HEK293T (cell line): ENCODE measurements at regions not wholly inside any gene's neighbourhood (a gene's known extent, or its start where the extent isn't known, plus 50 kb on each side); places are given as distances from the start of the nearest gene placed in this dataset.

Experiments
- CTCF ChIA-PET: fragments of 350-600 bp; formaldehyde crosslinking; extraction: SDS; loops from one replicate; lab custom pipeline; 2021; ENCODE audit warnings: antibody characterized with exemption, inconsistent platforms; lab: Yijun Ruan, JAX
- POLR2A ChIA-PET: fragments of 350-600 bp; formaldehyde crosslinking; extraction: SDS; loops from one replicate; lab custom pipeline; 2020; ENCODE audit warnings: antibody characterized with exemption, inconsistent platforms; lab: Yijun Ruan, JAX
- DNase-seq: peaks from one replicate; pipeline ENCODE4 v3.0.0; 2012; ENCODE audit warnings: mixed read lengths; ENCODE audit errors: extremely low spot score
- ARNT ChIP-seq: fragments of 450-650 bp; IDR thresholded peaks from 2 replicates; pipeline ENCODE4 v1.6.1; 2017; ENCODE audit warnings: mild to moderate bottlenecking
- BHLHE40 ChIP-seq: fragments of 450-650 bp; IDR thresholded peaks from 2 replicates; pipeline ENCODE4 v1.6.1; 2016; ENCODE audit warnings: mild to moderate bottlenecking, moderate library complexity, borderline replicate concordance
- CTBP1 ChIP-seq: fragments of 450-650 bp; IDR thresholded peaks from 2 replicates; pipeline ENCODE4 v1.6.1; 2016; ENCODE audit warnings: borderline replicate concordance
- ELF4 ChIP-seq: fragments of 450-650 bp; IDR thresholded peaks from 2 replicates; pipeline ENCODE4 v1.6.1; 2017; ENCODE audit warnings: antibody characterized with exemption
- FOXA1 ChIP-seq: fragments of 450-650 bp; IDR thresholded peaks from 2 replicates; pipeline ENCODE4 v1.6.1; 2016; ENCODE audit warnings: mild to moderate bottlenecking
- FOXK2 ChIP-seq: fragments of 450-650 bp; IDR thresholded peaks from 2 replicates; pipeline ENCODE4 v1.6.1; 2016; ENCODE audit warnings: mild to moderate bottlenecking
- FOXM1 ChIP-seq: fragments of 450-650 bp; IDR thresholded peaks from 2 replicates; pipeline ENCODE4 v1.6.1; 2017; ENCODE audit warnings: mild to moderate bottlenecking, borderline replicate concordance
- HDGF ChIP-seq: fragments of 450-650 bp; IDR thresholded peaks from 2 replicates; pipeline ENCODE4 v1.6.1; 2017; ENCODE audit warnings: antibody characterized with exemption, borderline replicate concordance
- L3MBTL2 ChIP-seq: fragments of 450-650 bp; conservative IDR thresholded peaks from 2 replicates; pipeline ENCODE4 v1.6.1; 2016; ENCODE audit warnings: mild to moderate bottlenecking
- LEF1 ChIP-seq: fragments of 450-650 bp; IDR thresholded peaks from 2 replicates; pipeline ENCODE4 v1.6.1; 2017; ENCODE audit warnings: mild to moderate bottlenecking, borderline replicate concordance
- NFRKB ChIP-seq: fragments of 450-650 bp; IDR thresholded peaks from 2 replicates; pipeline ENCODE4 v1.6.1; 2016; ENCODE audit warnings: mild to moderate bottlenecking, moderate library complexity
- PKNOX1 ChIP-seq: fragments of 450-650 bp; IDR thresholded peaks from 2 replicates; pipeline ENCODE4 v1.6.1; 2016
- SP1 ChIP-seq: fragments of 450-650 bp; IDR thresholded peaks from 2 replicates; pipeline ENCODE4 v1.6.1; 2017
- SUZ12 ChIP-seq: fragments of 450-650 bp; IDR thresholded peaks from 2 replicates; pipeline ENCODE4 v1.6.1; 2016; ENCODE audit warnings: mild to moderate bottlenecking
- TARDBP ChIP-seq: fragments of 450-650 bp; IDR thresholded peaks from 2 replicates; pipeline ENCODE4 v1.6.1; 2016
- ZNF384 ChIP-seq: fragments of 450-650 bp; IDR thresholded peaks from 2 replicates; pipeline ENCODE4 v1.6.1; 2016

GRCh38 chr7:31249671-31250070 lies 90.9 kb downstream of the NEUROD6 start:
- no peak for TF ChIP-seq ELF4
- no peak for TF ChIP-seq BHLHE40
- TF ChIP-seq NFRKB = no peak
- TF ChIP-seq TARDBP = no peak
- TF ChIP-seq ARNT = no peak
- no peak for TF ChIP-seq SP1
- TF ChIP-seq FOXA1 = no peak
- DNase-seq = no peak
- CTCF ChIA-PET = no interaction called here

GRCh38 chr7:31236868-31237267 lies 103.7 kb downstream of the NEUROD6 start:
- TF ChIP-seq ZNF384 = no peak
- no peak for TF ChIP-seq L3MBTL2
- ChIA-PET POLR2A (no interaction called here), CTCF (no interaction called here)
- DNase-seq = no peak

More at GRCh38 chr7:31249671-31250070, 90.9 kb downstream of the NEUROD6 start:
- POLR2A ChIA-PET = no interaction called here

GRCh38 chr7:31234836-31235605 lies 105.5 kb downstream of the NEUROD6 start:
- ChIA-PET CTCF (no interaction called here), POLR2A (no interaction called here)
- TF ChIP-seq SUZ12 = no peak
- TF ChIP-seq NFRKB = no peak
- TF ChIP-seq L3MBTL2 = no peak
- TF ChIP-seq FOXA1 = no peak
- TF ChIP-seq LEF1 = no peak
- TF ChIP-seq ELF4 = no peak
- TF ChIP-seq FOXK2 = no peak
- no peak for TF ChIP-seq ZNF384
- TF ChIP-seq CTBP1 = no peak
- no peak for TF ChIP-seq FOXM1
- TF ChIP-seq BHLHE40 = no peak
- TF ChIP-seq SP1 = no peak
- no peak for DNase-seq

GRCh38 chr7:31228957-31229356 lies 111.6 kb downstream of the NEUROD6 start:
- DNase-seq = no peak
- CTCF ChIA-PET = no interaction called here
- POLR2A ChIA-PET = no interaction called here
- TF ChIP-seq FOXK2 (no peak), L3MBTL2 (no peak), CTBP1 (no peak), SUZ12 (no peak), ARNT (no peak), BHLHE40 (no peak), FOXA1 (no peak), PKNOX1 (no peak), TARDBP (no peak), ELF4 (no peak), HDGF (no peak), NFRKB (no peak), ZNF384 (no peak), LEF1 (no peak), SP1 (no peak)

GRCh38 chr7:31214751-31215150 lies 125.8 kb downstream of the NEUROD6 start:
- ChIA-PET CTCF (interaction anchor here (0.6 kb wide), 1 partner anchor 23 kb away, joined by 3 read pairs; no protein-coding TSS in a partner anchor), POLR2A (no interaction called here)
- DNase-seq = no peak
- TF ChIP-seq ELF4 (no peak), L3MBTL2 (no peak), ARNT (no peak), FOXM1 (no peak), TARDBP (no peak), ZNF384 (no peak), SP1 (no peak), BHLHE40 (no peak), SUZ12 (no peak)

- POLR2A ChIA-PET = no interaction called here
These were observed 129.2 kb downstream of the NEUROD6 start for GRCh38 chr7:31211281-31211680.

More at GRCh38 chr7:31211281-31211680, 129.2 kb downstream of the NEUROD6 start:
- CTCF ChIA-PET = no interaction called here
- TF ChIP-seq ZNF384 (no peak), CTBP1 (no peak), L3MBTL2 (no peak), FOXK2 (no peak), ELF4 (no peak), SUZ12 (no peak), FOXA1 (no peak), ARNT (no peak), LEF1 (no peak), FOXM1 (no peak), HDGF (no peak), SP1 (no peak), NFRKB (no peak), BHLHE40 (no peak), TARDBP (no peak), PKNOX1 (no peak)
- no peak for DNase-seq
